ENCODE measurements at regions not wholly inside any gene's neighbourhood (a gene's known extent, or its start where the extent isn't known, plus 50 kb on each side); places are given as distances from the start of the nearest gene placed in this dataset.

- H3K4me1 ChIP-seq (ENCODE audit: control insufficient read depth, insufficient read depth, low read length, poor library complexity, severe bottlenecking) = no peaks in the 10 kb centered on the region
- 50% methylated on average over 2 of the region's 6 CpGs; no CpG with 5 or more reads in 1 of the 2 experiments for WGBS, 2 experiments (ENCODE audit: insufficient coverage in 2 of 2)
- H3K4me3 ChIP-seq (ENCODE audit: extremely low read depth, insufficient read depth, low read length, poor library complexity, severe bottlenecking) = no peak overlapping the region
- no peaks in the 10 kb centered on the region for H3K9me3 ChIP-seq (ENCODE audit: control insufficient read depth, low read length)
- H3K36me3 ChIP-seq (ENCODE audit: control insufficient read depth, insufficient read depth, low read length) = no peaks in the 10 kb centered on the region
- no peak overlapping the region for H3K27ac ChIP-seq (ENCODE audit: low read depth, low read length, severe bottlenecking)
Observed at GRCh38 chr6:44606976-44607375, 219.5 kb downstream of the CDC5L start.

GRCh38 chr6:44608175-44608574 is 220.7 kb downstream of the CDC5L start:
- no peaks in the 10 kb centered on the region for H3K4me1 ChIP-seq (ENCODE audit: control insufficient read depth, insufficient read depth, low read length, poor library complexity, severe bottlenecking)
- no peak overlapping the region for H3K27ac ChIP-seq (ENCODE audit: low read depth, low read length, severe bottlenecking)
- no peaks in the 10 kb centered on the region for H3K36me3 ChIP-seq (ENCODE audit: control insufficient read depth, insufficient read depth, low read length)
- no peaks in the 10 kb centered on the region for H3K9me3 ChIP-seq (ENCODE audit: control insufficient read depth, low read length)
- H3K4me3 ChIP-seq (ENCODE audit: extremely low read depth, insufficient read depth, low read length, poor library complexity, severe bottlenecking) = no peak overlapping the region
- WGBS, 2 experiments (ENCODE audit: insufficient coverage in 2 of 2) = 97 to 100% methylated on average over 4 of the region's 4 CpGs

GRCh38 chr6:44609051-44609612 is 221.6 kb downstream of the CDC5L start:
- H3K36me3 ChIP-seq (ENCODE audit: control insufficient read depth, insufficient read depth, low read length) = no peaks in the 10 kb centered on the region
- WGBS, 2 experiments (ENCODE audit: insufficient coverage in 2 of 2) = 50 to 100% methylated on average over 1 of the region's 1 CpG
- H3K4me3 ChIP-seq (ENCODE audit: extremely low read depth, insufficient read depth, low read length, poor library complexity, severe bottlenecking) = no peak overlapping the region
- no peak overlapping the region for H3K27ac ChIP-seq (ENCODE audit: low read depth, low read length, severe bottlenecking)
- H3K4me1 ChIP-seq (ENCODE audit: control insufficient read depth, insufficient read depth, low read length, poor library complexity, severe bottlenecking) = no peaks in the 10 kb centered on the region
- no peaks in the 10 kb centered on the region for H3K9me3 ChIP-seq (ENCODE audit: control insufficient read depth, low read length)

- no peaks in the 10 kb centered on the region for H3K4me1 ChIP-seq (ENCODE audit: control insufficient read depth, insufficient read depth, low read length, poor library complexity, severe bottlenecking)
- no peak overlapping the region for H3K27ac ChIP-seq (ENCODE audit: low read depth, low read length, severe bottlenecking)
- no peak overlapping the region for H3K4me3 ChIP-seq (ENCODE audit: extremely low read depth, insufficient read depth, low read length, poor library complexity, severe bottlenecking)
- H3K9me3 ChIP-seq (ENCODE audit: control insufficient read depth, low read length) = no peaks in the 10 kb centered on the region
- H3K36me3 ChIP-seq (ENCODE audit: control insufficient read depth, insufficient read depth, low read length) = no peaks in the 10 kb centered on the region
- whole genome bisulfite sequencing, 2 experiments (ENCODE audit: insufficient coverage in 2 of 2) = 100% methylated on average over 1 to 2 of the region's 3 CpGs
Observed at GRCh38 chr6:44614396-44614795, 226.9 kb downstream of the CDC5L start.

GRCh38 chr6:44615621-44616020 is 228.1 kb downstream of the CDC5L start:
- H3K9me3 ChIP-seq (ENCODE audit: control insufficient read depth, low read length) = no peaks in the 10 kb centered on the region
- H3K4me1 ChIP-seq (ENCODE audit: control insufficient read depth, insufficient read depth, low read length, poor library complexity, severe bottlenecking) = no peaks in the 10 kb centered on the region
- WGBS, 2 experiments (ENCODE audit: insufficient coverage in 2 of 2) = 90 to 92% methylated on average over 2 of the region's 3 CpGs
- no peak overlapping the region for H3K4me3 ChIP-seq (ENCODE audit: extremely low read depth, insufficient read depth, low read length, poor library complexity, severe bottlenecking)
- no peak overlapping the region for H3K27ac ChIP-seq (ENCODE audit: low read depth, low read length, severe bottlenecking)
- no peaks in the 10 kb centered on the region for H3K36me3 ChIP-seq (ENCODE audit: control insufficient read depth, insufficient read depth, low read length)

- no peaks in the 10 kb centered on the region for H3K9me3 ChIP-seq (ENCODE audit: control insufficient read depth, low read length)
- H3K4me1 ChIP-seq (ENCODE audit: control insufficient read depth, insufficient read depth, low read length, poor library complexity, severe bottlenecking) = no peaks in the 10 kb centered on the region
- H3K4me3 ChIP-seq (ENCODE audit: extremely low read depth, insufficient read depth, low read length, poor library complexity, severe bottlenecking) = no peak overlapping the region
- no peaks in the 10 kb centered on the region for H3K36me3 ChIP-seq (ENCODE audit: control insufficient read depth, insufficient read depth, low read length)
- 84 to 100% methylated on average over 2 to 7 of the region's 7 CpGs for WGBS, 2 experiments (ENCODE audit: insufficient coverage in 2 of 2)
- H3K27ac ChIP-seq (ENCODE audit: low read depth, low read length, severe bottlenecking) = no peak overlapping the region
Observed at GRCh38 chr6:44617416-44617815, 229.9 kb downstream of the CDC5L start.

GRCh38 chr6:44618371-44618770 is 230.9 kb downstream of the CDC5L start:
- 67 to 87% methylated on average over 3 to 4 of the region's 4 CpGs for WGBS, 2 experiments (ENCODE audit: insufficient coverage in 2 of 2)
- H3K36me3 ChIP-seq (ENCODE audit: control insufficient read depth, insufficient read depth, low read length) = no peaks in the 10 kb centered on the region
- H3K27ac ChIP-seq (ENCODE audit: low read depth, low read length, severe bottlenecking) = no peak overlapping the region
- no peak overlapping the region for H3K4me3 ChIP-seq (ENCODE audit: extremely low read depth, insufficient read depth, low read length, poor library complexity, severe bottlenecking)
- no peaks in the 10 kb centered on the region for H3K9me3 ChIP-seq (ENCODE audit: control insufficient read depth, low read length)
- no peaks in the 10 kb centered on the region for H3K4me1 ChIP-seq (ENCODE audit: control insufficient read depth, insufficient read depth, low read length, poor library complexity, severe bottlenecking)

- Histone ChIP-seq H3K9me3 (ENCODE audit: control insufficient read depth, low read length) (no peaks in the 10 kb centered on the region), H3K27ac (ENCODE audit: low read depth, low read length, severe bottlenecking) (no peak overlapping the region), H3K4me1 (ENCODE audit: control insufficient read depth, insufficient read depth, low read length, poor library complexity, severe bottlenecking) (peaks cover 11% of the 10 kb centered on the region), H3K4me3 (ENCODE audit: extremely low read depth, insufficient read depth, low read length, poor library complexity, severe bottlenecking) (no peak overlapping the region), H3K36me3 (ENCODE audit: control insufficient read depth, insufficient read depth, low read length) (no peaks in the 10 kb centered on the region)
- 53 to 60% methylated on average over 2 to 3 of the region's 4 CpGs for WGBS, 2 experiments (ENCODE audit: insufficient coverage in 2 of 2)
Observed at GRCh38 chr6:44620922-44621321, 233.4 kb downstream of the CDC5L start.

GRCh38 chr6:44621846-44622245 is 234.3 kb downstream of the CDC5L start:
- Histone ChIP-seq H3K27ac (ENCODE audit: low read depth, low read length, severe bottlenecking) (no peak overlapping the region), H3K4me1 (ENCODE audit: control insufficient read depth, insufficient read depth, low read length, poor library complexity, severe bottlenecking) (peaks cover 11% of the 10 kb centered on the region), H3K9me3 (ENCODE audit: control insufficient read depth, low read length) (no peaks in the 10 kb centered on the region), H3K4me3 (ENCODE audit: extremely low read depth, insufficient read depth, low read length, poor library complexity, severe bottlenecking) (no peak overlapping the region), H3K36me3 (ENCODE audit: control insufficient read depth, insufficient read depth, low read length) (no peaks in the 10 kb centered on the region)
- no CpG with 5 or more reads among the region's 2 CpGs for WGBS, 2 experiments (ENCODE audit: insufficient coverage in 2 of 2)

- no peak overlapping the region for H3K27ac ChIP-seq (ENCODE audit: low read depth, low read length, severe bottlenecking)
- no peaks in the 10 kb centered on the region for H3K9me3 ChIP-seq (ENCODE audit: control insufficient read depth, low read length)
- H3K4me1 ChIP-seq (ENCODE audit: control insufficient read depth, insufficient read depth, low read length, poor library complexity, severe bottlenecking) = peaks cover 11% of the 10 kb centered on the region
- no peak overlapping the region for H3K4me3 ChIP-seq (ENCODE audit: extremely low read depth, insufficient read depth, low read length, poor library complexity, severe bottlenecking)
- WGBS, 2 experiments (ENCODE audit: insufficient coverage in 2 of 2) = 79 to 92% methylated on average over 5 to 8 of the region's 8 CpGs
- H3K36me3 ChIP-seq (ENCODE audit: control insufficient read depth, insufficient read depth, low read length) = no peaks in the 10 kb centered on the region
Observed at GRCh38 chr6:44622555-44622954, 235.0 kb downstream of the CDC5L start.

GRCh38 chr6:44622956-44623355 is 235.4 kb downstream of the CDC5L start:
- H3K36me3 ChIP-seq (ENCODE audit: control insufficient read depth, insufficient read depth, low read length) = no peaks in the 10 kb centered on the region
- H3K4me1 ChIP-seq (ENCODE audit: control insufficient read depth, insufficient read depth, low read length, poor library complexity, severe bottlenecking) = peaks cover 11% of the 10 kb centered on the region
- 83 to 100% methylated on average over 1 to 2 of the region's 2 CpGs for WGBS, 2 experiments (ENCODE audit: insufficient coverage in 2 of 2)
- no peak overlapping the region for H3K27ac ChIP-seq (ENCODE audit: low read depth, low read length, severe bottlenecking)
- H3K4me3 ChIP-seq (ENCODE audit: extremely low read depth, insufficient read depth, low read length, poor library complexity, severe bottlenecking) = no peak overlapping the region
- no peaks in the 10 kb centered on the region for H3K9me3 ChIP-seq (ENCODE audit: control insufficient read depth, low read length)
